ENCODE measurements at regions not wholly inside any gene's neighbourhood (a gene's known extent, or its start where the extent isn't known, plus 50 kb on each side); places are given as distances from the start of the nearest gene placed in this dataset.

- TF ChIP-seq CTCF (IDR thresholded peaks at IDR 0.05) (no peak), POLR2AphosphoS5 (IDR thresholded peaks at IDR 0.05) (no peak), POLR2A (IDR thresholded peaks at IDR 0.05) (no peak)
These were observed 125.6 kb upstream of the CCDC150 start for GRCh38 chr2:196513796-196514526.

Data from stomach (tissue), 4 donors.